Mucosa of stomach (tissue), 1 donor: ENCODE measurements at regions not wholly inside any gene's neighbourhood (a gene's known extent, or its start where the extent isn't known, plus 50 kb on each side); places are given as distances from the start of the nearest gene placed in this dataset.

ENCODE experiments used
- H3K27me3 ChIP-seq: one replicate; pipeline ENCODE4 v1.7.0; 2013; ENCODE audit warnings: mild to moderate bottlenecking, low read length; ENCODE audit not compliant: control insufficient read depth, insufficient read depth
- H3K36me3 ChIP-seq: one replicate; pipeline ENCODE4 v1.7.0; 2013; ENCODE audit warnings: low read length; ENCODE audit not compliant: control insufficient read depth, insufficient read depth
- H3K4me1 ChIP-seq: one replicate; pipeline ENCODE4 v1.7.0; 2013; ENCODE audit warnings: mild to moderate bottlenecking, low read length; ENCODE audit not compliant: control insufficient read depth, insufficient read depth
- H3K4me3 ChIP-seq: one replicate; pipeline ENCODE4 v1.7.0; 2013; ENCODE audit warnings: low read length
- H3K9ac ChIP-seq: one replicate; pipeline ENCODE4 v1.7.0; 2013; ENCODE audit warnings: mild to moderate bottlenecking, low read length, moderate library complexity
- H3K9me3 ChIP-seq: one replicate; pipeline ENCODE4 v1.7.0; 2013; ENCODE audit warnings: mild to moderate bottlenecking, low read length, moderate library complexity; ENCODE audit not compliant: control insufficient read depth
- donor health status: Pancreatic carcinoma.

GRCh38 chr10:78983608-78984007 is 85.2 kb upstream of the ZMIZ1 start:
- H3K27me3 ChIP-seq, result no peaks in the 10 kb centered on the region
- no peaks in the 10 kb centered on the region for H3K36me3 ChIP-seq
- H3K9me3 ChIP-seq, result no peaks in the 10 kb centered on the region
- H3K9ac ChIP-seq, result no peak overlapping the region
- no peaks in the 10 kb centered on the region for H3K4me1 ChIP-seq
- no peak overlapping the region for H3K4me3 ChIP-seq

DNA sequence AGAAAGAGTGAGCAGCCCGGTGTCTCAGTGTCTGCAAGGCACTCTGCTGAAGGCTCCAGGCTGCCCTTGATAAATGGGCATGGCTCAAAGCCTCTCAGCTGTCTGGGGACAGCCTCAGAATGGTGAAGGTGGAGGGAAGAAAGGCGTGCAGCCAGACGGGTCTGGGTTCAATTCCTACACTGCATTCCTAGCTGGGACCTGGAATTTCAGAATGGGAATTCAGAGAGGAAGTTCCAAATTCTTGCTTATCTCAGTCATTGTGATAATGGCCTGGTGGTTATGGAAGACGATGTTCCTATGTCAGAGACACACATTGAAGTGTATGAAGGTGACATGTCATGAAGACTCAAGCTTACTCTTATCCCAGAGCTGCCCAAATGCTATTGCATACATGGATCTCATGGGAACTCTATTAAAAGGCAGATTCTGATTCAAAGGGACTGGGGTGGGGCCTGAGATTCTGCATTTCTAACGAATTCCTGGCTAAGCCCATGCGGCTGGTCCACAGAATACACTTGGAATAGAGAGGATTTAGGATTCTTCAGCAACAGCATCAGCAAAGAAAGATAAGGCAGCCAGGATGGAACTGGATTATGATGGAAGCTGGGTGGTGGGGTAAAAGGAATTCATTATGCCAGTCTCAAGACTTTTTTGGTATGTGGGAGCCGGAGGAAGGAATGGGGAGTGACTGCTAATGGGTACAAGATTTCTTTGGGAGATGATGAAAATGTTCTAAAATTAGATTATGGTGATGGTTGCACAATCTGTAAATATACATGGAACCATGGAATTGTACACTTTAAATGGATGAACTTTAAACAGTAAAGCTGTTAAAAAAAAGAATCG is 82.6 kb upstream of the ZMIZ1 start:
- no peaks in the 10 kb centered on the region for H3K4me1 ChIP-seq
- no peak overlapping the region for H3K9ac ChIP-seq
- no peak overlapping the region for H3K4me3 ChIP-seq
- no peaks in the 10 kb centered on the region for H3K36me3 ChIP-seq
- H3K9me3 ChIP-seq, result no peaks in the 10 kb centered on the region
- no peaks in the 10 kb centered on the region for H3K27me3 ChIP-seq

GRCh38 chr10:78991187-78991586 is 77.6 kb upstream of the ZMIZ1 start:
- no peak overlapping the region for H3K4me3 ChIP-seq

DNA sequence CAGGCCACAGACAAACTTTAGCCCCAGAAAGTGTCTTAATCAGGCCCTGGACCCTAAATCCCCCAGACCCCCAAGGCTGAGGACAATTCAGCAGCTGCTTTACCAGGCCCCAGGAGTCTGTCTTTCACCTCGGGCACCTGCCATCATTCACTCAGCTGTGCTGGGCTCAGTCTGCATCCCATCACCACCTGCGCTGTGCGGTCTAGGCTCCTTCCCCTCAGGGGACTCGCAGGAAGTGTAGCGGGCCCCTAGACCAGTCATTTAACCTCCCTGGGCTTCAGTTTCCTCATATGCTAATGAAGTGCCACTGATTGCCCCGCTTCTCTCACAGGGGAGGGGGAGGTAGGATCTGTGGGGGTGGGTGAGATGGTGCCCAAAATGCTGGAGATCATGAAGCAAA is 76.4 kb upstream of the ZMIZ1 start:
- H3K4me3 ChIP-seq, result no peak overlapping the region
- H3K4me1 ChIP-seq, result no peaks in the 10 kb centered on the region
- no peaks in the 10 kb centered on the region for H3K9me3 ChIP-seq
- H3K27me3 ChIP-seq, result no peaks in the 10 kb centered on the region
- H3K36me3 ChIP-seq, result no peaks in the 10 kb centered on the region
- no peak overlapping the region for H3K9ac ChIP-seq

More at GRCh38 chr10:78991187-78991586, 77.6 kb upstream of the ZMIZ1 start:
- no peaks in the 10 kb centered on the region for H3K9me3 ChIP-seq
- no peaks in the 10 kb centered on the region for H3K36me3 ChIP-seq
- no peak overlapping the region for H3K9ac ChIP-seq
- H3K4me1 ChIP-seq, result no peaks in the 10 kb centered on the region
- H3K27me3 ChIP-seq, result no peaks in the 10 kb centered on the region

GRCh38 chr10:78993261-78993945 is 75.4 kb upstream of the ZMIZ1 start:
- Histone ChIP-seq H3K27me3 (no peaks in the 10 kb centered on the region), H3K9me3 (no peaks in the 10 kb centered on the region), H3K4me3 (no peak overlapping the region), H3K9ac (no peak overlapping the region), H3K4me1 (no peaks in the 10 kb centered on the region), H3K36me3 (no peaks in the 10 kb centered on the region)

- Histone ChIP-seq H3K9ac (no peak overlapping the region), H3K9me3 (no peaks in the 10 kb centered on the region), H3K36me3 (no peaks in the 10 kb centered on the region), H3K4me1 (no peaks in the 10 kb centered on the region), H3K4me3 (no peak overlapping the region), H3K27me3 (no peaks in the 10 kb centered on the region)
Observed at GRCh38 chr10:78995987-78996791, 72.6 kb upstream of the ZMIZ1 start.

GRCh38 chr10:78996792-78997129 is 72.0 kb upstream of the ZMIZ1 start:
- peaks cover 3% of the 10 kb centered on the region for H3K27me3 ChIP-seq
- H3K4me1 ChIP-seq, result no peaks in the 10 kb centered on the region
- H3K4me3 ChIP-seq, result no peak overlapping the region
- no peaks in the 10 kb centered on the region for H3K36me3 ChIP-seq
- no peak overlapping the region for H3K9ac ChIP-seq
- no peaks in the 10 kb centered on the region for H3K9me3 ChIP-seq

DNA sequence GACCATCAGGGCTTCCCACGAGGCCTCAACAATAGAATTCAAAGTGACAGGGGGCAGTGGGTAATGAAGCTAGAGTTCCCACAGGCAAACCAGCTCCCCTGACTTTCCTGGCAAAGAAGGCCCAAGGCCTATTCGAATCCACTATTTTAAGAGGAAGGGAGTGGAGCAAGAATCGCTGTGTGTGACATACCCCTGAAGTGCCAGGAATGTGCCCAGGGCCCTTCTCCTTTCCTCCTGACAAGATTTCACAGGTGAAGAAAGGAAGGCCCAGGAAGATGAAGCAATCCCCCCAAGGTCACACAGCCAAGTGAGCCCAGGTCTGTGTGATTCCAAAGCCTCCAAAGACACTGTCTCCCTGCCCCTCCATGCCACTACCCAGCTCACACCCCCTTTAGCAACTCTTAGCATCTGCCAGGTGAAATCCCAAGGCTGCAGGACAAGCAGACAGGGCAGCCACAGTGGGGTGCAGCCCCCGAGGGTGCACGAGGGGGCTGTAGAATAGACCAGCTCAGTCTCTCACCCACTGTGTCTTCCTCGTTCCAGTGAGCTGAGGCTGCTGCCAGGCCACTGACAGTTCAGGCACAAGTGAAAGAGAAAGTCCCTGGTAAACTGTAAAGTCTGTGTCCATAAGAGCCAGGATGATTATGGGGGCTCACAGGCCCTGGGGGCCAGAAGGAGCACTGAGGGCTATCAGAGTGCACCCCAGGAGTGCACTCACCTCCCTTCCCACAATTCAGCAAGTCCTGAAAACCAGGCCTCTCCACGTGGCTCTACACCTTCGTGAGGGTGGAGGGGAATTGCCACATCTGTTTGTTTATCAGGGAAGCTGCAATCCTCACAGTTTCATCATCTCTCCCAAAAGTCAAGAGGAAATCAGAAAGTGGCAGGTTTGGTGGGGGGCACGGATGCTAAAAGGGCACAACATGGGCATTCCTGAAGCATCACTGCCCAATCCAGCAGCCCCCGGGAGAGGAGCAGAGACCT is 70.8 kb upstream of the ZMIZ1 start:
- Histone ChIP-seq H3K4me1 (no peaks in the 10 kb centered on the region), H3K9ac (no peak overlapping the region), H3K9me3 (no peaks in the 10 kb centered on the region), H3K36me3 (no peaks in the 10 kb centered on the region), H3K27me3 (peaks cover 5% of the 10 kb centered on the region), H3K4me3 (no peak overlapping the region)

DNA sequence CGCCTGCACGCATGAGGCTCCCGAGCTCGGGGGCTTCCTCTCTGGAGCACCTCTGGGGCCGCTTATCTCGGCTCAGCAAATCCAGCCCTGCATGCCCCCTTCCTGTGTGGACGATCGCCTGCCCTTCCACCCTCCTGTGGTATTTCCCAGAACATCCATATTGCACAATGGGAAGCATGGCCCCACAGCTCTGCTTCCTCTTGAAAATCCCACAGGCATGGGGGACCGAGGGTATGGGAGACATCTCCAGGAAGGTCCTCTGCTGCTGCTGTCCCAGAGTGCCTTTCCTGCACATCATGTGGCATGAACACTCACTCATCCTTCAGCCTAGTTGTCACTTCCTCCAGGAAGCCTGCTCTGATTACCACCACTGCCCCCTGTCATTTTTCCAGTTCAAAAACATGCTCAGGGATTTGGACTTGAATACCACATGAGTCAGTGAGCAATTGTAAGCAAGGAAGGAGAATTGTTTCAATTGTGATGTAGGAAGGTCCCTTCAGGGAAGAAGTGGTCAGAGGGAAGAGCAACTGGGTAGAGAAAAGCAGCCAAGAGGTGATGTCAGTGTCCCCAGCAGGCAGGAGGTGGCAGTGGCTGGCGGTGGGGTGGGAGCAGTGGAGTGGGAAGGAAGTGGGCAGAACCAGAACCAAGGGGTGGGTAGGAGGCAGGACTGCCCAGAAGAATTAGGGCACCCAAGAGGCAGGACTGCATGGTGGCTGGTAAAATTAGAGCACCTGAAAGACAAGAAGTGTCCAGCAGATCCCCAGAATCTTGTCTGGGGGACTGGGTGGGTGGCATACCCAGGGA is 67.5 kb upstream of the ZMIZ1 start:
- H3K27me3 ChIP-seq, result peaks cover 5% of the 10 kb centered on the region
- no peaks in the 10 kb centered on the region for H3K36me3 ChIP-seq
- no peak overlapping the region for H3K9ac ChIP-seq
- H3K4me3 ChIP-seq, result no peak overlapping the region
- no peaks in the 10 kb centered on the region for H3K9me3 ChIP-seq
- peaks cover 9% of the 10 kb centered on the region for H3K4me1 ChIP-seq

DNA sequence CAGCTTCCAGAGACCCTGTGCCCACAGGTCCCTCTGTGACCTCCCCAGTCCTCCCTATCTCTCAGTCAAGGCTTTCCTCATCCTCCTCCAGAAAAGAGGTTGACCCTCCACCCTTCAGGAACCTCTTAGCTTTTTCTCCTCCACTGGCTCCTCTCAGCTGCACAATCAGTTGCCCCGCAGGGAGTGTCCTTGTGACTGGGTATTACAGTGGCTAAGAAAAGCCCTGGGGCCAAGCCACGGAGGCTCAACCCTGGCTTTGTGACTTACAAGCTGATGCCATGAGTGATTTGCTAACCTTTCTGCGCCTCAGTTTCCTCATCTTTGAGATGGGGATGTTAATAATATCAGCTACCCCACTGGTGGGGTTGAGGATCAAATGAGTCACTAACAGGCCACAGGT is 66.4 kb upstream of the ZMIZ1 start:
- H3K4me1 ChIP-seq, result peaks cover 10% of the 10 kb centered on the region
- no peak overlapping the region for H3K4me3 ChIP-seq
- peaks cover 5% of the 10 kb centered on the region for H3K27me3 ChIP-seq
- no peaks in the 10 kb centered on the region for H3K9me3 ChIP-seq
- no peaks in the 10 kb centered on the region for H3K36me3 ChIP-seq
- no peak overlapping the region for H3K9ac ChIP-seq
